Endothelial cell of umbilical vein (primary cell): ENCODE measurements at regions not wholly inside any gene's neighbourhood (a gene's known extent, or its start where the extent isn't known, plus 50 kb on each side); places are given as distances from the start of the nearest gene placed in this dataset.

ENCODE experiments used
- BruUV-seq: library from RNA; stranded (reverse); fragments of 400-500 nt; replicated peaks from 2 replicates; lab custom pipeline; 2021; lab: Mats Ljungman, UMichigan
- CTCF ChIA-PET: fragments of 300-600, 350-600 bp; sonication (Branson Sonifier 250); formaldehyde crosslinking; loops from one replicate; lab custom pipeline; 2021; ENCODE audit warnings: antibody characterized with exemption, inconsistent platforms; lab: Charles Lee
- POLR2A ChIA-PET: fragments of 300-600, 350-600 bp; sonication (Branson Sonifier 250); formaldehyde crosslinking; loops from one replicate; lab custom pipeline; 2021; ENCODE audit warnings: antibody characterized with exemption, inconsistent platforms; lab: Charles Lee
- DNase-seq: peaks from one replicate; pipeline ENCODE4 v3.0.0-alpha.2; 2011; ENCODE audit warnings: low read depth, low spot score
- FAIRE-seq: peaks from 2 replicates; lab custom pipeline; 2011; peaks lifted over from hg19 to GRCh38; lab: Jason Lieb, UNC
- H2AFZ ChIP-seq: 2 replicates; pipeline ENCODE4 v1.6.0; 2012; ENCODE audit warnings: low read depth, low read length, control low read depth, inconsistent platforms
- H3K27ac ChIP-seq: 2 replicates; pipeline ENCODE4 v1.5.1; 2011; ENCODE audit warnings: low read depth, mild to moderate bottlenecking, control low read depth, low read length, moderate library complexity; ENCODE audit not compliant: insufficient read depth
- H3K27me3 ChIP-seq, 2 experiments: 2 replicates each; pipeline versions ENCODE4 v1.6.0 to v1.6.1; 2011; ENCODE audit warnings: low read length in 2 of 2, mixed read lengths in 1 of 2; ENCODE audit not compliant: control insufficient read depth in 2 of 2, insufficient read depth in 2 of 2
- H3K36me3 ChIP-seq, 2 experiments: 2 replicates in 1 of 2; 3 replicates in 1 of 2; pipeline ENCODE4 v1.5.1; 2011; ENCODE audit warnings: low read length in 2 of 2, mild to moderate bottlenecking in 1 of 2, moderate library complexity in 1 of 2; ENCODE audit not compliant: control insufficient read depth in 2 of 2, insufficient read depth in 2 of 2; ENCODE audit errors: extremely low read depth in 1 of 2
- H3K4me1 ChIP-seq: 3 replicates; pipeline ENCODE4 v1.5.1; 2011; ENCODE audit warnings: mild to moderate bottlenecking, low read length; ENCODE audit not compliant: control insufficient read depth, insufficient read depth; ENCODE audit errors: extremely low read depth
- H3K4me2 ChIP-seq: 2 replicates; pipeline ENCODE4 v1.6.1; 2011; ENCODE audit warnings: low read length, control low read depth, mixed read lengths; ENCODE audit not compliant: insufficient read depth
- H3K4me3 ChIP-seq, 3 experiments: fragments of 200-600 bp in 1 of 3; sonication (generic), shearing (Covaris generic) in 1 of 3; replicated peaks in 1 of 3; 2 replicates each; pipeline ENCODE4 v1.5.1; 2011 to 2016; ENCODE audit warnings: control low read depth in 3 of 3, low read length in 3 of 3, mild to moderate bottlenecking in 2 of 3, inconsistent platforms in 1 of 3, low read depth in 1 of 3, moderate library complexity in 1 of 3; ENCODE audit not compliant: insufficient read depth in 1 of 3
- H3K79me2 ChIP-seq: 2 replicates; pipeline ENCODE4 v1.6.0; 2012; ENCODE audit warnings: low read length, inconsistent platforms; ENCODE audit not compliant: control insufficient read depth, insufficient read depth
- H3K9ac ChIP-seq: replicated peaks from 2 replicates; pipeline ENCODE3; 2011; ENCODE audit warnings: low read length, control low read depth; ENCODE audit not compliant: insufficient read depth; ENCODE audit errors: extremely low read depth
- H3K9me1 ChIP-seq: replicated peaks from 3 replicates; pipeline ENCODE4 v1.6.0; 2011; ENCODE audit warnings: mild to moderate bottlenecking, low read length; ENCODE audit not compliant: control insufficient read depth, insufficient read depth; ENCODE audit errors: extremely low read depth
- H3K9me3 ChIP-seq: replicated peaks from 2 replicates; pipeline ENCODE4 v1.5.1; 2012; ENCODE audit warnings: low read length, inconsistent platforms; ENCODE audit not compliant: control insufficient read depth, insufficient read depth
- H4K20me1 ChIP-seq: replicated peaks from 2 replicates; pipeline ENCODE3; 2011; ENCODE audit warnings: mild to moderate bottlenecking, low read length; ENCODE audit not compliant: control insufficient read depth, insufficient read depth; ENCODE audit errors: extremely low read depth
- CTCF ChIP-seq, 2 donors: IDR thresholded peaks; 1 replicate in 1 of 2; 2 replicates in 1 of 2; pipeline ENCODE4 v1.5.1; 2011; ENCODE audit warnings: low read length in 2 of 2, mild to moderate bottlenecking in 2 of 2, moderate library complexity in 2 of 2, control low read depth in 1 of 2, inconsistent platforms in 1 of 2, low read depth in 1 of 2; ENCODE audit not compliant: insufficient read depth in 1 of 2; ENCODE audit errors: extremely low read depth in 1 of 2
- EZH2 ChIP-seq: IDR thresholded peaks from 2 replicates; pipeline ENCODE4 v1.6.1; 2012; ENCODE audit warnings: borderline replicate concordance, low read depth, mild to moderate bottlenecking, moderate library complexity, low read length, inconsistent platforms; ENCODE audit not compliant: severe bottlenecking
- FOS ChIP-seq: IDR thresholded peaks from 2 replicates; pipeline ENCODE4 v1.6.1; 2011; ENCODE audit warnings: mild to moderate bottlenecking, low read length, moderate library complexity, borderline replicate concordance; ENCODE audit not compliant: insufficient read depth
- GATA2 ChIP-seq: IDR thresholded peaks from 2 replicates; pipeline ENCODE4 v1.7.0; 2011; ENCODE audit warnings: low read depth, mild to moderate bottlenecking, moderate library complexity, mixed read lengths, low read length; ENCODE audit not compliant: insufficient read length, insufficient read depth
- JUN ChIP-seq: IDR thresholded peaks from 2 replicates; pipeline ENCODE4 v1.6.1; 2011; ENCODE audit warnings: borderline replicate concordance, low read depth; ENCODE audit not compliant: insufficient read length, insufficient read depth
- MAX ChIP-seq: IDR thresholded peaks from 2 replicates; pipeline ENCODE4 v1.6.1; 2011; ENCODE audit not compliant: insufficient read depth, insufficient read length
- MYC ChIP-seq: IDR thresholded peaks from one replicate; pipeline ENCODE4 v1.6.1; 2011; ENCODE audit warnings: mild to moderate bottlenecking, low read depth, low read length
- POLR2A ChIP-seq: IDR thresholded peaks from 2 replicates; pipeline ENCODE4 v1.6.1; 2012; ENCODE audit warnings: low read depth, mild to moderate bottlenecking, control low read depth, low read length
- POLR2AphosphoS5 ChIP-seq: IDR thresholded peaks from 2 replicates; pipeline ENCODE4 v1.6.1; 2012; ENCODE audit warnings: low read depth, mild to moderate bottlenecking, control low read depth, low read length, moderate library complexity; ENCODE audit not compliant: insufficient read depth
- dilution Hi-C: fragments of 300-500 bp; cut with MboI; formaldehyde crosslinking; loops from one replicate; pipeline ENCODE4 v1.15.0; 2019; ENCODE audit warnings: low sequenced_read_pairs; ENCODE audit not compliant: extremely low pct_ligation_motif_present
- intact Hi-C: fragments of 100-400 bp; cut with micrococcal nuclease; formaldehyde crosslinking; loops from one replicate; pipeline ENCODE4 v1.10.0; 2022

- no peaks in the 10 kb centered on the region for H3K4me1 ChIP-seq
- no peak overlapping the region for H3K4me3 ChIP-seq
- intact Hi-C loops (no loop called here), dilution Hi-C loops (no loop called here)
- H3K27me3 ChIP-seq: no peaks in the 10 kb centered on the region
- H4K20me1 ChIP-seq: no peaks in the 10 kb centered on the region
- H3K79me2 ChIP-seq: no peaks in the 10 kb centered on the region
- no peaks in the 10 kb centered on the region for H3K9me1 ChIP-seq
- H3K4me2 ChIP-seq: no peak overlapping the region
- no peak for TF ChIP-seq MAX
- TF ChIP-seq FOS: no peak
- TF ChIP-seq MYC: no peak
- TF ChIP-seq POLR2A: no peak
- TF ChIP-seq CTCF (IDR thresholded peaks at IDR 0.05; ENCODE audit: extremely low read depth in 1 of 2, insufficient read depth in 1 of 2, low read depth in 1 of 2, low read length in 2 of 2): no peak
- H3K9me3 ChIP-seq: no peaks in the 10 kb centered on the region
- ChIA-PET POLR2A (no interaction called here), CTCF (no interaction called here)
- DNase-seq (no peak), FAIRE-seq (no peak)
- no TSS peak for BruUV-seq
- no peak overlapping the region for H3K9ac ChIP-seq
- H3K27ac ChIP-seq: no peak overlapping the region
- H2AFZ ChIP-seq: no peak overlapping the region
- no peaks in the 10 kb centered on the region for H3K36me3 ChIP-seq
Observed at GRCh38 chr12:131381716-131382430, 329.0 kb upstream of the SFSWAP start.

GRCh38 chr12:131383291-131383690 is 327.6 kb upstream of the SFSWAP start:
- no peak overlapping the region for H2AFZ ChIP-seq
- TF ChIP-seq MAX (no peak), CTCF (IDR thresholded peaks at IDR 0.05; ENCODE audit: extremely low read depth in 1 of 2, insufficient read depth in 1 of 2, low read depth in 1 of 2, low read length in 2 of 2) (no peak), POLR2AphosphoS5 (no peak), POLR2A (no peak), EZH2 (no peak), FOS (no peak), GATA2 (no peak), MYC (no peak), JUN (no peak)
- H3K27me3 ChIP-seq: no peaks in the 10 kb centered on the region
- dilution Hi-C loops (no loop called here), intact Hi-C loops (no loop called here)
- no peaks in the 10 kb centered on the region for H3K9me1 ChIP-seq
- no peaks in the 10 kb centered on the region for H3K4me1 ChIP-seq
- no peaks in the 10 kb centered on the region for H4K20me1 ChIP-seq
- H3K4me3 ChIP-seq: no peak overlapping the region
- ChIA-PET POLR2A (no interaction called here), CTCF (no interaction called here)
- no peak overlapping the region for H3K4me2 ChIP-seq
- H3K9me3 ChIP-seq: no peaks in the 10 kb centered on the region
- no peaks in the 10 kb centered on the region for H3K36me3 ChIP-seq
- no TSS peak for BruUV-seq
- no peak overlapping the region for H3K27ac ChIP-seq
- H3K9ac ChIP-seq: no peak overlapping the region
- FAIRE-seq (no peak), DNase-seq (no peak)
- no peaks in the 10 kb centered on the region for H3K79me2 ChIP-seq
